HCT116 (cell line): ENCODE measurements at regions not wholly inside any gene's neighbourhood (a gene's known extent, or its start where the extent isn't known, plus 50 kb on each side); places are given as distances from the start of the nearest gene placed in this dataset.

Experiments
- EGR1 ChIP-seq: IDR thresholded peaks from 2 replicates; pipeline ENCODE4 v1.6.1; 2012; ENCODE audit warnings: low read depth
- ELF1 ChIP-seq: IDR thresholded peaks from 2 replicates; pipeline ENCODE4 v1.6.1; 2012; ENCODE audit warnings: low read depth, borderline replicate concordance
- EZH2 ChIP-seq: fragments of 200-600 bp; sonication (generic); IDR thresholded peaks from 2 replicates; pipeline ENCODE4 v1.6.1; 2017; ENCODE audit warnings: antibody characterized with exemption, mixed run types
- EZH2phosphoT487 ChIP-seq: fragments of 200-600 bp; IDR thresholded peaks from 2 replicates; pipeline ENCODE4 v1.6.1; 2018; ENCODE audit warnings: antibody characterized with exemption, borderline replicate concordance
- POLR2A ChIP-seq: IDR thresholded peaks from 2 replicates; pipeline ENCODE4 v1.7.0; 2011; ENCODE audit warnings: borderline replicate concordance; ENCODE audit not compliant: insufficient read depth, insufficient read length; ENCODE audit errors: extremely low read depth
- POLR2AphosphoS5 ChIP-seq: IDR thresholded peaks from 2 replicates; pipeline ENCODE4 v1.6.1; 2011; ENCODE audit warnings: mild to moderate bottlenecking, low read depth, low read length, moderate library complexity
- RAD21 ChIP-seq: IDR thresholded peaks from 2 replicates; pipeline ENCODE4 v1.6.1; 2012; ENCODE audit warnings: low read depth, mild to moderate bottlenecking
- SIN3A ChIP-seq: IDR thresholded peaks from 2 replicates; pipeline ENCODE4 v1.6.1; 2012; ENCODE audit warnings: low read depth
- YY1 ChIP-seq: IDR thresholded peaks from 2 replicates; pipeline ENCODE4 v1.6.1; 2011; ENCODE audit warnings: low read length, low read depth, moderate library complexity, mild to moderate bottlenecking; ENCODE audit not compliant: insufficient replicate concordance; ENCODE audit errors: extremely low read depth
- TF ChIP-seq, protein P1 (sequence below), 3 experiments: fragments of 200-600 bp in 1 of 3; sonication (generic) in 1 of 3; IDR thresholded peaks in 2 of 3; conservative IDR thresholded peaks in 1 of 3; 2 replicates each; pipeline ENCODE4 v1.5.1; 2012 to 2017; ENCODE audit warnings: low read depth in 2 of 3, low read length in 2 of 3, antibody characterized with exemption in 1 of 3, borderline replicate concordance in 1 of 3, control low read depth in 1 of 3, mild to moderate bottlenecking in 1 of 3, mixed read lengths in 1 of 3, mixed run types in 1 of 3, moderate library complexity in 1 of 3; ENCODE audit not compliant: insufficient read depth in 1 of 3
- TF ChIP-seq, protein P2 (sequence below): IDR thresholded peaks from 2 replicates; pipeline ENCODE4 v1.6.1; 2012; ENCODE audit warnings: low read depth

DNA sequence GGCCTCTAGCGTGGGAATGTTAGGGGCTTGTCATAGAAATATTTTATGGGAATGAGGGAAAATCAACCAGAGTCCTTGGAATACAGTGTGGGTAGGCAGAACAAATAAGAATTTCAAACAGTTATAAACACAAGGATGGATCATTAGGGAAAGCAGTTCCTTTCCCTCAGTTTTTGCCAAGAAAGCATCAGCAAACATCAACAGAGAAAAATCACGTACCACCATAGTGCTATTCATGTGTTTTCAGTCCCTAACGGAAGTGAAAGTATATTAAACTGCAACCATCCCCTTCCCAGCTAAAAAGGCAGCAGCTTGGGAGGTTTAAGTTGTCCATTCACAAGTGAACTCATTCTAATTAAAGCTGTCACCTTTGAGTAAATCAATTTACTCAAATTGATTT lies 334.4 kb upstream of the PCDH18 start:
- TF ChIP-seq POLR2AphosphoS5 (no peak), YY1 (no peak), EZH2 (no peak), RAD21 (no peak), EZH2phosphoT487 (no peak), EGR1 (no peak), SIN3A (no peak), ELF1 (no peak), POLR2A (no peak)
- TF ChIP-seq, protein P1, sequence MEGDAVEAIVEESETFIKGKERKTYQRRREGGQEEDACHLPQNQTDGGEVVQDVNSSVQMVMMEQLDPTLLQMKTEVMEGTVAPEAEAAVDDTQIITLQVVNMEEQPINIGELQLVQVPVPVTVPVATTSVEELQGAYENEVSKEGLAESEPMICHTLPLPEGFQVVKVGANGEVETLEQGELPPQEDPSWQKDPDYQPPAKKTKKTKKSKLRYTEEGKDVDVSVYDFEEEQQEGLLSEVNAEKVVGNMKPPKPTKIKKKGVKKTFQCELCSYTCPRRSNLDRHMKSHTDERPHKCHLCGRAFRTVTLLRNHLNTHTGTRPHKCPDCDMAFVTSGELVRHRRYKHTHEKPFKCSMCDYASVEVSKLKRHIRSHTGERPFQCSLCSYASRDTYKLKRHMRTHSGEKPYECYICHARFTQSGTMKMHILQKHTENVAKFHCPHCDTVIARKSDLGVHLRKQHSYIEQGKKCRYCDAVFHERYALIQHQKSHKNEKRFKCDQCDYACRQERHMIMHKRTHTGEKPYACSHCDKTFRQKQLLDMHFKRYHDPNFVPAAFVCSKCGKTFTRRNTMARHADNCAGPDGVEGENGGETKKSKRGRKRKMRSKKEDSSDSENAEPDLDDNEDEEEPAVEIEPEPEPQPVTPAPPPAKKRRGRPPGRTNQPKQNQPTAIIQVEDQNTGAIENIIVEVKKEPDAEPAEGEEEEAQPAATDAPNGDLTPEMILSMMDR (IDR thresholded peaks at IDR 0.05 in 2 of 3, conservative IDR thresholded peaks at IDR 0.05 in 1 of 3; ENCODE audit: borderline replicate concordance in 1 of 3, insufficient read depth in 1 of 3, low read depth in 2 of 3, low read length in 2 of 3), result no peak
- TF ChIP-seq, protein P2, sequence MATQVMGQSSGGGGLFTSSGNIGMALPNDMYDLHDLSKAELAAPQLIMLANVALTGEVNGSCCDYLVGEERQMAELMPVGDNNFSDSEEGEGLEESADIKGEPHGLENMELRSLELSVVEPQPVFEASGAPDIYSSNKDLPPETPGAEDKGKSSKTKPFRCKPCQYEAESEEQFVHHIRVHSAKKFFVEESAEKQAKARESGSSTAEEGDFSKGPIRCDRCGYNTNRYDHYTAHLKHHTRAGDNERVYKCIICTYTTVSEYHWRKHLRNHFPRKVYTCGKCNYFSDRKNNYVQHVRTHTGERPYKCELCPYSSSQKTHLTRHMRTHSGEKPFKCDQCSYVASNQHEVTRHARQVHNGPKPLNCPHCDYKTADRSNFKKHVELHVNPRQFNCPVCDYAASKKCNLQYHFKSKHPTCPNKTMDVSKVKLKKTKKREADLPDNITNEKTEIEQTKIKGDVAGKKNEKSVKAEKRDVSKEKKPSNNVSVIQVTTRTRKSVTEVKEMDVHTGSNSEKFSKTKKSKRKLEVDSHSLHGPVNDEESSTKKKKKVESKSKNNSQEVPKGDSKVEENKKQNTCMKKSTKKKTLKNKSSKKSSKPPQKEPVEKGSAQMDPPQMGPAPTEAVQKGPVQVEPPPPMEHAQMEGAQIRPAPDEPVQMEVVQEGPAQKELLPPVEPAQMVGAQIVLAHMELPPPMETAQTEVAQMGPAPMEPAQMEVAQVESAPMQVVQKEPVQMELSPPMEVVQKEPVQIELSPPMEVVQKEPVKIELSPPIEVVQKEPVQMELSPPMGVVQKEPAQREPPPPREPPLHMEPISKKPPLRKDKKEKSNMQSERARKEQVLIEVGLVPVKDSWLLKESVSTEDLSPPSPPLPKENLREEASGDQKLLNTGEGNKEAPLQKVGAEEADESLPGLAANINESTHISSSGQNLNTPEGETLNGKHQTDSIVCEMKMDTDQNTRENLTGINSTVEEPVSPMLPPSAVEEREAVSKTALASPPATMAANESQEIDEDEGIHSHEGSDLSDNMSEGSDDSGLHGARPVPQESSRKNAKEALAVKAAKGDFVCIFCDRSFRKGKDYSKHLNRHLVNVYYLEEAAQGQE, result no peak
